Thyroid gland (tissue), 4 donors: ENCODE measurements at regions not wholly inside any gene's neighbourhood (a gene's known extent, or its start where the extent isn't known, plus 50 kb on each side); places are given as distances from the start of the nearest gene placed in this dataset.

ENCODE experiments used
- CTCF ChIP-seq, 6 experiments: fragments of 200-600 bp in 3 of 6; fragments of 450-650 bp in 3 of 6; sonication (generic) in 3 of 6; IDR thresholded peaks; one replicate each; pipeline ENCODE4 v1.5.1; 2016 to 2019; ENCODE audit warnings: antibody characterized with exemption in 6 of 6, mild to moderate bottlenecking in 2 of 6, inconsistent platforms in 1 of 6, moderate library complexity in 1 of 6
- POLR2A ChIP-seq, 2 donors: fragments of 450-650 bp; IDR thresholded peaks; one replicate each; pipeline ENCODE4 v1.6.1; 2017; ENCODE audit warnings: antibody characterized with exemption in 2 of 2, mild to moderate bottlenecking in 2 of 2, moderate library complexity in 1 of 2

- no peak for TF ChIP-seq CTCF (IDR thresholded peaks at IDR 0.05)
- TF ChIP-seq POLR2A (IDR thresholded peaks at IDR 0.05) = no peak
Measured at GRCh38 chr3:13141183-13141582, 68.0 kb upstream of the IQSEC1 start.
